Adrenal gland (tissue), 9 donors: ENCODE measurements at regions not wholly inside any gene's neighbourhood (a gene's known extent, or its start where the extent isn't known, plus 50 kb on each side); places are given as distances from the start of the nearest gene placed in this dataset.

ENCODE experiments used
- DNase-seq, 7 donors: peaks; one replicate each; pipeline ENCODE4 v3.0.0-alpha.2; 2019 to 2020
- H3K27ac ChIP-seq, 5 donors: fragments of 200-600 bp; sonication (generic) in 4 of 5; 1 replicate in 3 of 5; 2 replicates in 2 of 5; pipeline versions ENCODE4 v1.5.1 to v1.8.0; 2016 to 2020; ENCODE audit warnings: mild to moderate bottlenecking in 1 of 5
- H3K27me3 ChIP-seq: fragments of 200-600 bp; 2 replicates; pipeline ENCODE4 v1.8.0; 2021
- H3K36me3 ChIP-seq, 2 donors: fragments of 200-600 bp; replicated peaks in 1 of 2; 1 replicate in 1 of 2; 2 replicates in 1 of 2; pipeline versions ENCODE4 v1.5.1 to v1.8.0; 2018 to 2022
- H3K4me1 ChIP-seq, 2 donors: fragments of 200-600 bp; replicated peaks in 1 of 2; 1 replicate in 1 of 2; 2 replicates in 1 of 2; pipeline versions ENCODE4 v1.5.1 to v1.8.0; 2018 to 2021
- H3K4me3 ChIP-seq, 4 donors: fragments of 200-600 bp; sonication (generic) in 3 of 4; one replicate each; pipeline ENCODE4 v1.5.1; 2016 to 2018
- H3K9me3 ChIP-seq, 3 donors: fragments of 200-600 bp; sonication (generic) in 1 of 3; replicated peaks in 1 of 3; 1 replicate in 2 of 3; 2 replicates in 1 of 3; pipeline versions ENCODE4 v1.5.1 to v1.8.0; 2016 to 2021
- CTCF ChIP-seq, 6 experiments: fragments of 450-650 bp in 4 of 6; fragments of 200-600 bp in 2 of 6; sonication (generic) in 1 of 6; IDR thresholded peaks; 1 replicate in 5 of 6; 2 replicates in 1 of 6; pipeline versions ENCODE4 v1.5.1 to v1.8.0; 2016 to 2021; ENCODE audit warnings: antibody characterized with exemption in 6 of 6, mild to moderate bottlenecking in 2 of 6, moderate library complexity in 1 of 6
- POLR2A ChIP-seq, 2 donors: fragments of 450-650 bp; IDR thresholded peaks; one replicate each; pipeline ENCODE4 v1.6.1; 2017; ENCODE audit warnings: antibody characterized with exemption in 2 of 2, mild to moderate bottlenecking in 2 of 2, moderate library complexity in 1 of 2
- WGBS, 4 donors: extraction: QIAGEN DNeasy Blood & Tissue Kit in 2 of 4; methylation state at CpG; one replicate each; pipeline versions ENCODE4 v1.1.5 to v1.1.7; 2013 to 2017; 5-methylcytosine and 5-hydroxymethylcytosine counted together
- intact Hi-C, 2 donors: fragments of 100-400 bp; cut with DNase I; formaldehyde crosslinking; loops; one replicate each; pipeline versions ENCODE4 v1.14.1 to v1.15.0; 2022 to 2023
- donor health status: healthy with polysubstance abuse.
- donor health status: Bipolar disorder and iron deficiency.
- donor health status: DM: yes; HTN: yes; CAD: no.
- donor health status: DM: no; HTN: no; CAD: no.
- donor health status: DM: no; HTN: no; CAD: no.

GRCh38 chr21:43311301-43311817 is 115.6 kb downstream of the SIK1 start:
- no peaks in the 10 kb centered on the region for H3K27me3 ChIP-seq
- WGBS, 4 donors, result 83 to 87% (median 85%) methylated on average over 8 of the region's 8 CpGs
- H3K36me3 ChIP-seq, result no peaks in the 10 kb centered on the region
- TF ChIP-seq POLR2A (IDR thresholded peaks at IDR 0.05) (no peak), CTCF (IDR thresholded peaks at IDR 0.05) (no peak)
- intact Hi-C loops, result no loop called here
- no peak overlapping the region for H3K27ac ChIP-seq
- H3K9me3 ChIP-seq, result no peaks in the 10 kb centered on the region
- no peak overlapping the region for H3K4me3 ChIP-seq
- no peak for DNase-seq
- no peaks in the 10 kb centered on the region for H3K4me1 ChIP-seq

GRCh38 chr21:43308815-43309283 is 118.1 kb downstream of the SIK1 start:
- no peaks in the 10 kb centered on the region for H3K4me1 ChIP-seq
- no peaks in the 10 kb centered on the region for H3K27me3 ChIP-seq
- H3K4me3 ChIP-seq, result no peak overlapping the region
- WGBS, 4 donors, result 81 to 95% (median 89%) methylated on average over 10 of the region's 10 CpGs
- intact Hi-C loops, result no loop called here
- H3K36me3 ChIP-seq, result no peaks in the 10 kb centered on the region
- DNase-seq, result peak in 1 of 7 donors; percentile 2
- H3K9me3 ChIP-seq, result no peaks in the 10 kb centered on the region
- TF ChIP-seq POLR2A (IDR thresholded peaks at IDR 0.05) (no peak), CTCF (IDR thresholded peaks at IDR 0.05) (no peak)
- no peak overlapping the region for H3K27ac ChIP-seq

- Histone ChIP-seq H3K27ac (no peak overlapping the region), H3K27me3 (no peaks in the 10 kb centered on the region), H3K4me3 (no peak overlapping the region), H3K4me1 (no peaks in the 10 kb centered on the region), H3K9me3 (no peaks in the 10 kb centered on the region), H3K36me3 (no peaks in the 10 kb centered on the region)
- TF ChIP-seq CTCF (IDR thresholded peaks at IDR 0.05), result no peak
- WGBS, 4 donors, result 87 to 92% (median 89%) methylated on average over 11 to 13 of the region's 13 CpGs
- intact Hi-C loops, result no loop called here
- DNase-seq, result peak in 1 of 7 donors; percentile 5
These were observed 118.7 kb downstream of the SIK1 start for GRCh38 chr21:43308101-43308814.

GRCh38 chr21:43307677-43308070 is 119.3 kb downstream of the SIK1 start:
- Histone ChIP-seq H3K27ac (peak overlapping the region in 1 of 5 donors; percentile 52), H3K4me3 (no peak overlapping the region), H3K36me3 (no peaks in the 10 kb centered on the region), H3K4me1 (no peaks in the 10 kb centered on the region), H3K9me3 (no peaks in the 10 kb centered on the region), H3K27me3 (no peaks in the 10 kb centered on the region)
- TF ChIP-seq POLR2A (IDR thresholded peaks at IDR 0.05), result no peak
- TF ChIP-seq CTCF (IDR thresholded peaks at IDR 0.05), result no peak
- intact Hi-C loops, result no loop called here
- no peak for DNase-seq
- 65 to 88% (median 83%) methylated on average over 7 of the region's 7 CpGs for WGBS, 4 donors
